H1 (cell line): ENCODE measurements at regions not wholly inside any gene's neighbourhood (a gene's known extent, or its start where the extent isn't known, plus 50 kb on each side); places are given as distances from the start of the nearest gene placed in this dataset.

Experiments used
- CTCF ChIA-PET: fragments of 300-600 bp; sonication (Branson Sonifier 250); formaldehyde crosslinking; loops from one replicate; lab custom pipeline; 2021; ENCODE audit not compliant: partially characterized antibody; lab: Charles Lee
- POLR2A ChIA-PET: fragments of 300-600 bp; sonication (Branson Sonifier 250); formaldehyde crosslinking; loops from one replicate; lab custom pipeline; 2021; ENCODE audit warnings: inconsistent platforms; ENCODE audit not compliant: partially characterized antibody; lab: Charles Lee
- DNase-seq, 2 experiments: peaks; one replicate each; pipeline versions ENCODE4 v3.0.0 to v3.0.0-alpha.2; 2010 to 2022; ENCODE audit warnings: low spot score in 2 of 2, low read depth in 1 of 2, mixed read lengths in 1 of 2
- FAIRE-seq: peaks from 2 replicates; lab custom pipeline; 2011; peaks lifted over from hg19 to GRCh38; lab: Jason Lieb, UNC
- H2AFZ ChIP-seq: 2 replicates; pipeline ENCODE4 v1.8.1; 2012; ENCODE audit warnings: low read length, inconsistent platforms
- H2AK5ac ChIP-seq: 2 replicates; pipeline ENCODE4 v1.6.1; 2013; ENCODE audit warnings: low read depth, low read length
- H2BK120ac ChIP-seq: replicated peaks from 2 replicates; pipeline ENCODE3; 2013; ENCODE audit warnings: low read depth, low read length, inconsistent platforms
- H2BK12ac ChIP-seq: 2 replicates; pipeline ENCODE4 v1.6.1; 2013; ENCODE audit warnings: low read depth, low read length
- H2BK15ac ChIP-seq: 2 replicates; pipeline ENCODE4 v1.6.1; 2013; ENCODE audit warnings: low read length
- H2BK20ac ChIP-seq: 2 replicates; pipeline ENCODE4 v1.6.1; 2013; ENCODE audit warnings: low read length
- H2BK5ac ChIP-seq: 2 replicates; pipeline ENCODE4 v1.6.1; 2013; ENCODE audit warnings: low read depth, low read length
- H3K14ac ChIP-seq: 2 replicates; pipeline ENCODE4 v1.6.1; 2013; ENCODE audit warnings: inconsistent platforms; ENCODE audit not compliant: insufficient read length
- H3K18ac ChIP-seq: 2 replicates; pipeline ENCODE4 v1.6.1; 2013; ENCODE audit warnings: low read length; ENCODE audit errors: extremely low read depth
- H3K23ac ChIP-seq: 2 replicates; pipeline ENCODE4 v1.6.1; 2013; ENCODE audit warnings: inconsistent platforms; ENCODE audit not compliant: insufficient read length
- H3K23me2 ChIP-seq: 2 replicates; pipeline ENCODE4 v1.6.1; 2013; ENCODE audit warnings: low read depth, low read length
- H3K27ac ChIP-seq: 2 replicates; pipeline ENCODE4 v1.6.1; 2011; ENCODE audit warnings: low read depth, low read length, inconsistent platforms
- H3K27me3 ChIP-seq, 4 experiments: replicated peaks in 1 of 4; 1 replicate in 1 of 4; 2 replicates in 3 of 4; pipeline versions ENCODE4 v1.6.1 to v1.8.1; 2011 to 2013; ENCODE audit warnings: low read length in 3 of 4, mild to moderate bottlenecking in 3 of 4, inconsistent platforms in 2 of 4, mixed read lengths in 2 of 4, moderate library complexity in 1 of 4; ENCODE audit not compliant: control insufficient read depth in 3 of 4, insufficient read depth in 3 of 4; ENCODE audit errors: extremely low read depth in 1 of 4
- H3K36me3 ChIP-seq, 4 experiments: 2 replicates each; pipeline versions ENCODE4 v1.6.1 to v1.8.1; 2011 to 2013; ENCODE audit warnings: mild to moderate bottlenecking in 4 of 4, low read length in 3 of 4, moderate library complexity in 2 of 4, control low read depth in 1 of 4, inconsistent platforms in 1 of 4; ENCODE audit not compliant: insufficient read depth in 4 of 4, control insufficient read depth in 2 of 4
- H3K4ac ChIP-seq: replicated peaks from 2 replicates; pipeline ENCODE3; 2013; ENCODE audit warnings: low read length, low read depth, mixed read lengths, inconsistent platforms; ENCODE audit not compliant: insufficient read length
- H3K4me1 ChIP-seq, 4 experiments: replicated peaks in 1 of 4; 1 replicate in 1 of 4; 2 replicates in 3 of 4; pipeline versions ENCODE4 v1.6.1 to v1.8.1; 2011 to 2013; ENCODE audit warnings: low read length in 3 of 4, inconsistent platforms in 2 of 4, mixed read lengths in 1 of 4; ENCODE audit not compliant: insufficient read depth in 4 of 4, control insufficient read depth in 3 of 4
- H3K4me2 ChIP-seq, 2 experiments: 2 replicates each; pipeline versions ENCODE4 v1.6.1 to v1.8.1; 2011 to 2013; ENCODE audit warnings: low read depth in 2 of 2, low read length in 2 of 2, control low read depth in 1 of 2, inconsistent platforms in 1 of 2, mild to moderate bottlenecking in 1 of 2; ENCODE audit not compliant: insufficient read depth in 1 of 2
- H3K4me3 ChIP-seq, 4 experiments: fragments of 200-600, 300-600 bp in 1 of 4; sonication (generic), shearing (Covaris generic), sonication (Bioruptor Twin) in 1 of 4; 2 replicates each; pipeline versions ENCODE4 v1.5.1 to v1.8.1; 2011 to 2016; ENCODE audit warnings: low read length in 4 of 4, low read depth in 3 of 4, control low read depth in 2 of 4, inconsistent platforms in 2 of 4, mild to moderate bottlenecking in 2 of 4, mixed read lengths in 1 of 4, moderate library complexity in 1 of 4; ENCODE audit not compliant: insufficient read depth in 2 of 4; ENCODE audit errors: extremely low read depth in 1 of 4
- H3K56ac ChIP-seq: replicated peaks from 2 replicates; pipeline ENCODE3; 2013; ENCODE audit warnings: low read depth, mild to moderate bottlenecking, mixed read lengths, low read length, inconsistent platforms; ENCODE audit not compliant: insufficient read length
- H3K79me1 ChIP-seq: 2 replicates; pipeline ENCODE4 v1.6.1; 2013; ENCODE audit warnings: low read depth, low read length, control low read depth
- H3K79me2 ChIP-seq, 2 experiments: 2 replicates each; pipeline versions ENCODE4 v1.6.1 to v1.8.1; 2012 to 2013; ENCODE audit warnings: low read length in 2 of 2, mild to moderate bottlenecking in 2 of 2, inconsistent platforms in 1 of 2; ENCODE audit not compliant: insufficient read depth in 2 of 2, control insufficient read depth in 1 of 2
- H3K9ac ChIP-seq, 4 experiments: replicated peaks in 1 of 4; 1 replicate in 1 of 4; 2 replicates in 3 of 4; pipeline versions ENCODE4 v1.6.1 to v1.8.1; 2011 to 2013; ENCODE audit warnings: low read depth in 3 of 4, low read length in 3 of 4, control low read depth in 2 of 4, mild to moderate bottlenecking in 2 of 4, moderate library complexity in 2 of 4, inconsistent platforms in 1 of 4; ENCODE audit errors: extremely low read depth in 1 of 4
- H3K9me3 ChIP-seq, 2 experiments: 2 replicates each; pipeline versions ENCODE4 v1.6.1 to v1.8.1; 2012 to 2013; ENCODE audit warnings: mild to moderate bottlenecking in 2 of 2, moderate library complexity in 2 of 2, control low read depth in 1 of 2, inconsistent platforms in 1 of 2, low read depth in 1 of 2, low read length in 1 of 2, mixed read lengths in 1 of 2; ENCODE audit not compliant: insufficient read depth in 2 of 2
- H4K20me1 ChIP-seq, 2 experiments: replicated peaks in 1 of 2; 2 replicates each; pipeline versions ENCODE3 to v1.8.1; 2011 to 2013; ENCODE audit warnings: inconsistent platforms in 2 of 2, low read length in 2 of 2, mild to moderate bottlenecking in 1 of 2; ENCODE audit not compliant: insufficient read depth in 2 of 2, control insufficient read depth in 1 of 2
- H4K5ac ChIP-seq: 2 replicates; pipeline ENCODE4 v1.6.1; 2013; ENCODE audit warnings: low read length, low read depth, mixed read lengths, inconsistent platforms; ENCODE audit not compliant: insufficient read length
- H4K8ac ChIP-seq: 2 replicates; pipeline ENCODE4 v1.8.0; 2013; ENCODE audit warnings: mild to moderate bottlenecking, moderate library complexity, low read length, inconsistent platforms; ENCODE audit not compliant: insufficient read depth; ENCODE audit errors: extremely low read depth
- H4K91ac ChIP-seq: replicated peaks from 2 replicates; pipeline ENCODE3; 2013; ENCODE audit warnings: low read length, mixed read lengths, inconsistent platforms; ENCODE audit not compliant: insufficient read length
- KDM5A ChIP-seq: fragments of 200-600 bp; IDR thresholded peaks from 2 replicates; pipeline ENCODE4 v1.7.1; 2012; ENCODE audit warnings: mild to moderate bottlenecking, low read length, inconsistent platforms, mixed read lengths
- POU5F1 ChIP-seq: IDR thresholded peaks from 2 replicates; pipeline ENCODE4 v1.6.1; 2011; ENCODE audit warnings: low read depth, mild to moderate bottlenecking, low read length, moderate library complexity
- WGBS, 2 experiments: shearing (Covaris generic) in 1 of 2; methylation state at CpG; one replicate each; pipeline versions ENCODE4 v1.1.6 to v1.1.7; 2013 to 2015; ENCODE audit warnings: low lambda C conversion rate in 2 of 2, mixed read lengths in 2 of 2, inconsistent platforms in 1 of 2, low coverage in 1 of 2, missing lambda C conversion rate in 1 of 2; ENCODE audit not compliant: insufficient replicate concordance in 2 of 2, insufficient coverage in 1 of 2, insufficient read length in 1 of 2; ENCODE audit errors: extremely low coverage in 1 of 2, missing lambda C conversion rate in 1 of 2; 5-methylcytosine and 5-hydroxymethylcytosine counted together
- TF ChIP-seq, protein P1 (sequence below): IDR thresholded peaks from 2 replicates; pipeline ENCODE4 v1.6.1; 2012; ENCODE audit warnings: inconsistent platforms

GRCh38 chr13:40053401-40053800 lies 397.9 kb downstream of the COG6 start:
- no peak for FAIRE-seq
- Histone ChIP-seq H3K23me2 (no peaks in the 10 kb centered on the region), H3K23ac (no peak overlapping the region), H2BK15ac (no peak overlapping the region), H3K18ac (no peak overlapping the region), H3K56ac (no peak overlapping the region), H2BK20ac (no peak overlapping the region), H3K79me2 (no peaks in the 10 kb centered on the region), H3K4me1 (peaks cover 0 to 4% (median 0%) of the 10 kb centered on the region in 4 experiments; a peak in 1 of 7 replicates), H2AK5ac (no peak overlapping the region), H4K91ac (no peak overlapping the region), H3K9ac (no peak overlapping the region), H3K36me3 (no peaks in the 10 kb centered on the region), H2BK12ac (no peak overlapping the region), H3K27ac (no peak overlapping the region), H4K5ac (no peak overlapping the region), H2AFZ (no peak overlapping the region), H3K79me1 (no peaks in the 10 kb centered on the region), H2BK120ac (no peak overlapping the region), H3K14ac (no peak overlapping the region), H3K4me3 (no peak overlapping the region), H2BK5ac (no peak overlapping the region), H3K27me3 (no peaks in the 10 kb centered on the region), H3K4me2 (no peak overlapping the region), H4K20me1 (no peaks in the 10 kb centered on the region), H4K8ac (no peak overlapping the region), H3K9me3 (no peaks in the 10 kb centered on the region), H3K4ac (no peak overlapping the region)
- TF ChIP-seq KDM5A (no peak), POU5F1 (no peak)
- TF ChIP-seq, protein P1, sequence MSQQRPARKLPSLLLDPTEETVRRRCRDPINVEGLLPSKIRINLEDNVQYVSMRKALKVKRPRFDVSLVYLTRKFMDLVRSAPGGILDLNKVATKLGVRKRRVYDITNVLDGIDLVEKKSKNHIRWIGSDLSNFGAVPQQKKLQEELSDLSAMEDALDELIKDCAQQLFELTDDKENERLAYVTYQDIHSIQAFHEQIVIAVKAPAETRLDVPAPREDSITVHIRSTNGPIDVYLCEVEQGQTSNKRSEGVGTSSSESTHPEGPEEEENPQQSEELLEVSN = no peak
- ChIA-PET POLR2A (no interaction called here), CTCF (interaction anchor here (0.5 to 1.8 kb wide), 3 partner anchors 8 to 62 kb away, joined by 3 to 9 read pairs (median 4); no protein-coding TSS in a partner anchor)
- DNase-seq = no peak
- WGBS, 2 experiments = 90% methylated on average over 4 of the region's 4 CpGs; no CpG with 5 or more reads in 1 of the 2 experiments
